GM19238 (cell line): ENCODE measurements at regions not wholly inside any gene's neighbourhood (a gene's known extent, or its start where the extent isn't known, plus 50 kb on each side); places are given as distances from the start of the nearest gene placed in this dataset.
"Not testable (repeated sequence)": the region's sequence is repeated elsewhere in the genome, so short reads cannot be mapped to it uniquely, and the experiment has no call there.

Experiments used
- DNase-seq: peaks from one replicate; pipeline ENCODE4 v3.0.0; 2011; ENCODE audit warnings: low spot score; ENCODE audit not compliant: insufficient read length

GRCh38 chr5:122599000-122599399, 175.9 kb upstream of the SNX2 start:
- no peak for DNase-seq

DNA sequence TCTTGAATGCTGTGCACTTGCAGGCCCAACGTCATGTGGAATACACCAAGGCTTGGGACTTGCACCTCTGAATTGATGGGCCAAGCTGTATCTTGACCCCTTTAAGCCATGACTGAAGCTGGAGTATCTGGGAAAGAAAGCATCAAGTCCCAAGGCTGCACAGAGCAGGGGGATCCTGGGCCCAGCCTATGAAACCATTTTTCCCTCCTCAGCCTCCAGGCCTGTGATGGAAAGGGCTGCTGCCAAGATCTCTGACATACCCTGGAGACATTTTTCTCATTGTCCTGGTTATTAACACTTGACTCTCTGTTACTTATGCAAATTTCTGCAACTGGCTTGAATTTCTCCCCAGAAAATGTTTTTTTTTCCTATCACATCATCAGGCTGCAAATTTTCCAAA, 174.0 kb upstream of the SNX2 start:
- DNase-seq, result no peak

DNA sequence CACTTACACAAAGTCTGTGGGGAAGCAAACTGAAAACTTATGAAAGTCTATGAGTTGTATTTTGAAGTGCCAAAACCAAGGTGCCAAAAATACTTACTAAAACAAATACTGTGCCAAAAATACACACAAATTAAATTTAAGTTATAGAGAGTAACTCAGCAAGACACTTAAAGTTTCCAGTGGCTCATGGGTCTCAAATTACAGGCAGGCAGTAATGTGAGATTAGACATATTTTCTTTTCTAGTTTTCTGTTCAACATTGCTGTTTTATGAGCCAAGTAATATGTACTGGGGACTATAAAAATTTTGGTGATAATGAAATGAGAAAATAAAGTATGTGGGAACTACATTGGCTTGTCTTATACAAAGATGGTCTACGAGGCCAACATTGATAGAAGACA, 172.2 kb upstream of the SNX2 start:
- DNase-seq, result no peak

- DNase-seq, result no peak
These were observed 169.6 kb upstream of the SNX2 start for GRCh38 chr5:122605236-122605635.

- DNase-seq, result no peak
These were observed 167.1 kb upstream of the SNX2 start for GRCh38 chr5:122607818-122608217.

- no peak for DNase-seq
These were observed 166.7 kb upstream of the SNX2 start for GRCh38 chr5:122608222-122608621.

DNA sequence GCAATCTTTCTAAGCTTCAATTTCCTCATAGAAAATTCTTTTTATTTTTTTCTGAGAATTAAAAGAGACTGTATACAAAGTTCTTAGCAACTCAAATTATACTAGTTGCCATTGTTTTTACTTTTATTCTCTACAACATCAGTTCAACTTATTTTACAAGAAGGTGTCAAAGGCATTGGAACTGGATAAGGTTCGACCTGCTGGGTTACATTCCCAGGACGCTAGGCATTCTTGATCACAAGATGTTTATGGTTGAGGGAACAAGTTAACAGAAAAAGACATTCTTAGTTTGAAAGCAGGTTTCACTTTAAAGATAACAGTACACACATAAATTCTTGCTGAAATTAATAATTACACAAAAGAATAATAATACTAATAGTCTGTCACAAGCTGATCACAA, 163.5 kb upstream of the SNX2 start:
- DNase-seq, result no peak

DNA sequence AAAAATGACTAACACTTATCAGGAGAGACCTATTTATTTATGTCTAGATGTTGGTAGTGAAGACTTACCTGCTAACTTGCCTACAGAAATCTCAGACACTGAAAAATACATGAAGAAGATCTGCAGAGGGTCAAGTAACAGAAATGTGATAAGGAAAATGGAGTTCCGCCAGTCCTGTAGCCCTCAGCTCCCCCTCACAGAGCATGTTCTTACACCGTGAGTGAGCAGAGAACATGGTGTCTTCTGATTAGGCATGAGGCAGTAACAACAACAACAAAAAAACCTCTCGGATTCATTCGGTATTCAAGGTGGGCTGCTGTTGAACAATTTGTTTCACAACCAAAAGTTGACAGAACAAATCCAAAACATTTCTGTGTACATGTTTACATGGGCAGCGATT, 162.0 kb upstream of the SNX2 start:
- no peak for DNase-seq

GRCh38 chr5:122615146-122615545, 159.7 kb upstream of the SNX2 start:
- no peak for DNase-seq

GRCh38 chr5:122615832-122616231, 159.0 kb upstream of the SNX2 start:
- DNase-seq, result no peak

DNA sequence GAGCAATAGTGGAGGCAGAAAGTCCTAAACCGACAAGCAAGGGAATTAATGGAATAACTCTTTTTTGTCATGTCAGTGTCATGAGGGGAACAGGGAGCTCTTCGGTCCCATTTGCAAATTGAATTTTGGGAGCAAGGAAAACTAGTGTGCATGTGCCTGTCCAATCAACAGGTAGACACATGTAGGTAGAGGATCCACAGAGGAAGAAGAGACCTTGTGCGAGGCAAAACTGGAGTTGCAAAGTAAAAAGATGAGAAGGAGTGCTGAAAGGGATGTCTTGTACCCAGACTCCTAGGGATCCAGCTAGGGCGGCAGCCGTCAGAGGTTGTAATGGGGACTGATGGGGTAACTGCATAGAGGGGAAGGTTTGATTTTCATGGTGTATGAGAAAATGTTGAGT, 156.8 kb upstream of the SNX2 start:
- not testable (repeated sequence) for DNase-seq

GRCh38 chr5:122620768-122621167, 154.1 kb upstream of the SNX2 start:
- not testable (repeated sequence) for DNase-seq

GRCh38 chr5:122628714-122629113, 146.2 kb upstream of the SNX2 start:
- DNase-seq, result not testable (repeated sequence)

GRCh38 chr5:122629121-122629677, 145.7 kb upstream of the SNX2 start:
- no peak for DNase-seq

DNA sequence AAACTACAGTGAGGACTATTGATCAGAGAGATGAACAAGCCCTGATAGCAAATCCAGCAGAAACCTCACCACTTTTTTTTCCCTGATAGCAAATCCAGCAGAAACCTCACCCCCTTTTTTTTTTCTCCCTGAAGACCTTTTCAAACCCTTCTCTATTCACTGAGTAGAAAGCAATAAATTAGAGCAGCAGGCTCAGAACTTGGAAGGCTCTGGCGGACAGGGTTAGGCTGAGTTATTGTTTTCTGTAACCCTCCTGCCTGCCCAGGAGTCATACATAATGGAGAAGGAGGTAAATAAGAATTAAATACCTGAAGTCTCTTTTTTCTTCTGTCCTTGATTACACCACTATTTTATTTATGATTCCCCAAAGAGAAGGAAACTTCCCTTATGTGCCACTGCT, 136.3 kb upstream of the SNX2 start:
- DNase-seq, result no peak

DNA sequence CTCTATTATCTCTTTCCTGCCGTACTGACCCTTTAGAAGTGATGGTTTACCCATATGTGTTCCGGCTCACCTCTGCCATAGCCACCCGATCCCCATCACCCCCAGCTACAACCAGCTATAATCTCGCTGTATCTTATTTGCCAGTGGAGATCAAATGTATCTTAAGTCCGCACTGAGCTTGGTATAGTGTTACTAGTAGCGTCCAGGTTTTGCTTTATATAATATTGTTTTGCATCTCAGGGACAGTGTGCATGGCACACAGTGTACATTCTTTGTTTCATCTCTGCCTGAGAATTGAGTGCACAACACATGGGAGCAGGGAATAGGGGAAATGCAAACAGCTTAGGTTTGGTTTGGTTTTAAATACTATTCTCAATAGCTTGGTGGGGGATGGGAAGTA, 135.8 kb upstream of the SNX2 start:
- no peak for DNase-seq

- no peak for DNase-seq
These were observed 135.0 kb upstream of the SNX2 start for GRCh38 chr5:122639864-122640263.

DNA sequence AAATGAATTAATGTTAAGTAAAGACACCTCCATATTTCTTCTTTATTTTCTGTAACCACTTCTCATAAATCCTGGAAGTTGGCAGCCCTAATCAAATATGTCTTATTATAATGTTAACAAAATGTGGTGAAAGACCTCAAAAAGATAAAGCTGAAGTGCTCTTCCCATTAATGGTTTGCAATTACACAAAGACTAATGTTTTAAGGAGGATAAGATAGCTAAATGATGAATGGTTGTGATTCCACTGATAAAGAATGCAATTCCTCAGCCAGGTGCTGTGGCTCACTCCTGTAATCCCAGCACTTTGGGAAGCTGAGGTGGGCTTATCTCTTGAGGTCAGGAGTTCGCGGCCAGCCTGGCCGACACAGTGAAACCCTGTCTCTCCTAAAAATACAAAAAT, 125.8 kb upstream of the SNX2 start:
- DNase-seq, result no peak

DNA sequence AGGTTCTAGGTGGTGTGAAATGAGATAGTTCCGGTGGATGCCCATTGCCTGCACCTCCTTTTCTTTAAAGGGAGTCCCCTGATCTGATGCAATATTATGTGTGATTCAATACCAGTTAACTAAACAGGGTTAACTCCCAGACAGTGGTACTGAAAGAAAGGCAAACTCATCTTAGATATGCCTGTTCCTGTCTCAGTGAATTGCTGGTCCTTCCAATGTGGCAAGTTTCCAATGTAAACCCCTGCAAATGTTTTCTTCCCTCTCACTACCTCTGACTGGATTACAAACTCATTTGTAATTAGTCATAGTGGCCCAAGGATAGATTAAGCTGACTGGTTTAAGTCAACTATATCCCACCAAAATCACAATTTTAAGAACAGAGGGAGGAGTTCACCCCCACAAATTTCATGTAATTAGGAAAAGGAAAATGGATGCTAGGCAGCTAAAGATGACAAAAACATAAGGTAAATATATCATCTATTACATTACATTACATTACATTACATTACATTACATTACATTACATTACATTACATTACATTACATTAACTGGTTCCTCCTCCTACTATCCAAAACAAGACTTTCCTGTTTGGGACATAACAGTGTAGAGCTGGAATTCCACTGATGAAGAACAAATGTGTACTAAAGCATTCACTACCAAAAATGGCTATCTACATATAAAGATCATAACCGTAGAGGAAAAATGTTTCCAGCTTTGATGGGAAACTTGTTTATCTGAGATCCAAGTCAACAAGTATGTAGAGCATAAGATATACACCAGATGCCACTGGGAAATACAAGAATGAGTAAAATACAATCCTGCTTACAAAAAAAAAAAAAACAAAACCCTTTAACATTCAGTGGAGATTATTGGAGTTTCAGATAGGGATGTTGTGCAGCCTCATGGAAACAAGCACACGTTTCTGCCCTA, 121.5 kb upstream of the SNX2 start:
- no peak for DNase-seq

DNA sequence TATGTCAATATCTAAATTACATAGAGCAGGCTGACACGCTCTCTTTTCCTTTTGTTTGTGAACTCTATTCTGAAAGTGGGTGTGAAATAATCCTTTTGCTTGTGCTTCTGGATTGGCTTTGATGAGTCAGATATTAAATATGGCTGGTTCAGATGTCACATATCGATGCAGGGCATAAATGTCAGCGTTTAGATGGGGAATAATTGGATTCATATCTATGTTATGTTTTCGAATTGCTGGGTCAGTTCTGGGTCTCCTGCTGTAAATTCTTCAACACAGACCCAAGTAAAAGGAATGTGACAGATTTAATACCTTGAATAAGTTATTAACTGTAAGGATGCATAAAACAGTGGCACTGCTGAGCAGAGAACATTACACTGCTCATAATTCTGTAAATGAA, 118.7 kb upstream of the SNX2 start:
- no peak for DNase-seq

DNA sequence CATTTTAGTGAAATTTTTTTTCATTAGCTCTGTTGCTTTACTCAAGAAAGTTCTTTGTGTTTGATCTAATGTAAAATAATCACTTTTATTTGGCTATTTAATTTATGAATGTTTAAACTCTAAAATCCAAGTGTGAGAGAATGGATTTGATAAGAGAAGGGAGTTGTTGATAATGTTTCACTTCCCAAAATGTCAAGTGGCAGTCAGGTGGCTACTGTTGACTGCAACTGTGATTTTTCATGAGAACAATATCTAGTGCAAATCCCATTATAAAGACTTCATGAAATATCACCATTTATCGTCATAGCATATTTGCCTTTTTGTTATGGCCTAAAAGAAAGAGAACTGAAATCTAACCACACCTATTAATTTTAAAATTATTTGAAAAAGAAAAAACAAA, 118.3 kb upstream of the SNX2 start:
- DNase-seq, result no peak

DNA sequence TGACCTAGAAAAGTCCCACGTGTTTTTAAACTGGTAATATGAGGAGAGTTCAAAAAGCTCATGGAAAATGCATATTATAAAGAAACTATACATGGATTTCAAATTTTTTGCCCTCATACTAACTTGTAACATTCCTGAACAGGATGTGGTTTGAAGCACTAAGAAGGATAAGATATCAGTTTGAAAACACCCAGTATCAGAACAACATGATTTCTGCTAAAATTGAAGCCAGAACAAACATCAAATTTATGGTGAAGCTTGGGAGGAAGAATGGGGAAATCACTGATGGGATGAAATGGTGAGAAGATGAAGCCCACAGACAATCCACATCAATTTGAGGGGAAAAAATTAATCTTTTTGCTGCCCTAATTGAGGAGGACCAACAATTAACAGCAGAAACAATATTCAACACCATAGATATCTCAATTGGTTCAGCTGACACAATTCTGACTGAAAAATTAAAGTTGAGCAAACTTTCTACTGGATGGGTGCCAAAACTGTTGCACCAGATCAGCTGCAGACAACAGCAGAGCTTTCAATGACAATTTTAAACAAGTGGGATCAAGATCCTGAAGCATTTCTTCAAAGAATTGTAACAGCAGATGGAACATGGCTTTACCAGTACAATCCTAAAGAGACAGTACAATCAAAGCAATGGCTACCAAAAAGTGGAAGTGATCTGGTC, 113.2 kb upstream of the SNX2 start:
- no peak for DNase-seq

GRCh38 chr5:122665051-122665450, 109.8 kb upstream of the SNX2 start:
- no peak for DNase-seq
